Endothelial cell of umbilical vein (primary cell): ENCODE measurements at regions not wholly inside any gene's neighbourhood (a gene's known extent, or its start where the extent isn't known, plus 50 kb on each side); places are given as distances from the start of the nearest gene placed in this dataset.

Experiments used
- BruUV-seq: library from RNA; stranded (reverse); fragments of 400-500 nt; replicated peaks from 2 replicates; lab custom pipeline; 2021; lab: Mats Ljungman, UMichigan
- CTCF ChIA-PET: fragments of 300-600, 350-600 bp; sonication (Branson Sonifier 250); formaldehyde crosslinking; loops from one replicate; lab custom pipeline; 2021; ENCODE audit warnings: antibody characterized with exemption, inconsistent platforms; lab: Charles Lee
- POLR2A ChIA-PET: fragments of 300-600, 350-600 bp; sonication (Branson Sonifier 250); formaldehyde crosslinking; loops from one replicate; lab custom pipeline; 2021; ENCODE audit warnings: antibody characterized with exemption, inconsistent platforms; lab: Charles Lee
- DNase-seq: peaks from one replicate; pipeline ENCODE4 v3.0.0-alpha.2; 2011; ENCODE audit warnings: low read depth, low spot score
- FAIRE-seq: peaks from 2 replicates; lab custom pipeline; 2011; peaks lifted over from hg19 to GRCh38; lab: Jason Lieb, UNC
- H2AFZ ChIP-seq: 2 replicates; pipeline ENCODE4 v1.6.0; 2012; ENCODE audit warnings: low read depth, low read length, control low read depth, inconsistent platforms
- H3K27ac ChIP-seq: 2 replicates; pipeline ENCODE4 v1.5.1; 2011; ENCODE audit warnings: low read depth, mild to moderate bottlenecking, control low read depth, low read length, moderate library complexity; ENCODE audit not compliant: insufficient read depth
- H3K27me3 ChIP-seq, 2 experiments: 2 replicates each; pipeline versions ENCODE4 v1.6.0 to v1.6.1; 2011; ENCODE audit warnings: low read length in 2 of 2, mixed read lengths in 1 of 2; ENCODE audit not compliant: control insufficient read depth in 2 of 2, insufficient read depth in 2 of 2
- H3K36me3 ChIP-seq, 2 experiments: 2 replicates in 1 of 2; 3 replicates in 1 of 2; pipeline ENCODE4 v1.5.1; 2011; ENCODE audit warnings: low read length in 2 of 2, mild to moderate bottlenecking in 1 of 2, moderate library complexity in 1 of 2; ENCODE audit not compliant: control insufficient read depth in 2 of 2, insufficient read depth in 2 of 2; ENCODE audit errors: extremely low read depth in 1 of 2
- H3K4me1 ChIP-seq: 3 replicates; pipeline ENCODE4 v1.5.1; 2011; ENCODE audit warnings: mild to moderate bottlenecking, low read length; ENCODE audit not compliant: control insufficient read depth, insufficient read depth; ENCODE audit errors: extremely low read depth
- H3K4me2 ChIP-seq: 2 replicates; pipeline ENCODE4 v1.6.1; 2011; ENCODE audit warnings: low read length, control low read depth, mixed read lengths; ENCODE audit not compliant: insufficient read depth
- H3K4me3 ChIP-seq, 3 experiments: fragments of 200-600 bp in 1 of 3; sonication (generic), shearing (Covaris generic) in 1 of 3; replicated peaks in 1 of 3; 2 replicates each; pipeline ENCODE4 v1.5.1; 2011 to 2016; ENCODE audit warnings: control low read depth in 3 of 3, low read length in 3 of 3, mild to moderate bottlenecking in 2 of 3, inconsistent platforms in 1 of 3, low read depth in 1 of 3, moderate library complexity in 1 of 3; ENCODE audit not compliant: insufficient read depth in 1 of 3
- H3K79me2 ChIP-seq: 2 replicates; pipeline ENCODE4 v1.6.0; 2012; ENCODE audit warnings: low read length, inconsistent platforms; ENCODE audit not compliant: control insufficient read depth, insufficient read depth
- H3K9ac ChIP-seq: replicated peaks from 2 replicates; pipeline ENCODE3; 2011; ENCODE audit warnings: low read length, control low read depth; ENCODE audit not compliant: insufficient read depth; ENCODE audit errors: extremely low read depth
- H3K9me1 ChIP-seq: replicated peaks from 3 replicates; pipeline ENCODE4 v1.6.0; 2011; ENCODE audit warnings: mild to moderate bottlenecking, low read length; ENCODE audit not compliant: control insufficient read depth, insufficient read depth; ENCODE audit errors: extremely low read depth
- H3K9me3 ChIP-seq: replicated peaks from 2 replicates; pipeline ENCODE4 v1.5.1; 2012; ENCODE audit warnings: low read length, inconsistent platforms; ENCODE audit not compliant: control insufficient read depth, insufficient read depth
- H4K20me1 ChIP-seq: replicated peaks from 2 replicates; pipeline ENCODE3; 2011; ENCODE audit warnings: mild to moderate bottlenecking, low read length; ENCODE audit not compliant: control insufficient read depth, insufficient read depth; ENCODE audit errors: extremely low read depth
- EZH2 ChIP-seq: IDR thresholded peaks from 2 replicates; pipeline ENCODE4 v1.6.1; 2012; ENCODE audit warnings: borderline replicate concordance, low read depth, mild to moderate bottlenecking, moderate library complexity, low read length, inconsistent platforms; ENCODE audit not compliant: severe bottlenecking
- FOS ChIP-seq: IDR thresholded peaks from 2 replicates; pipeline ENCODE4 v1.6.1; 2011; ENCODE audit warnings: mild to moderate bottlenecking, low read length, moderate library complexity, borderline replicate concordance; ENCODE audit not compliant: insufficient read depth
- GATA2 ChIP-seq: IDR thresholded peaks from 2 replicates; pipeline ENCODE4 v1.7.0; 2011; ENCODE audit warnings: low read depth, mild to moderate bottlenecking, moderate library complexity, mixed read lengths, low read length; ENCODE audit not compliant: insufficient read length, insufficient read depth
- JUN ChIP-seq: IDR thresholded peaks from 2 replicates; pipeline ENCODE4 v1.6.1; 2011; ENCODE audit warnings: borderline replicate concordance, low read depth; ENCODE audit not compliant: insufficient read length, insufficient read depth
- MYC ChIP-seq: IDR thresholded peaks from one replicate; pipeline ENCODE4 v1.6.1; 2011; ENCODE audit warnings: mild to moderate bottlenecking, low read depth, low read length
- POLR2A ChIP-seq: IDR thresholded peaks from 2 replicates; pipeline ENCODE4 v1.6.1; 2012; ENCODE audit warnings: low read depth, mild to moderate bottlenecking, control low read depth, low read length
- POLR2AphosphoS5 ChIP-seq: IDR thresholded peaks from 2 replicates; pipeline ENCODE4 v1.6.1; 2012; ENCODE audit warnings: low read depth, mild to moderate bottlenecking, control low read depth, low read length, moderate library complexity; ENCODE audit not compliant: insufficient read depth
- dilution Hi-C: fragments of 300-500 bp; cut with MboI; formaldehyde crosslinking; loops from one replicate; pipeline ENCODE4 v1.15.0; 2019; ENCODE audit warnings: low sequenced_read_pairs; ENCODE audit not compliant: extremely low pct_ligation_motif_present
- intact Hi-C: fragments of 100-400 bp; cut with micrococcal nuclease; formaldehyde crosslinking; loops from one replicate; pipeline ENCODE4 v1.10.0; 2022
- TF ChIP-seq, protein P1 (sequence below): IDR thresholded peaks from 2 replicates; pipeline ENCODE4 v1.6.1; 2011; ENCODE audit not compliant: insufficient read depth, insufficient read length
- TF ChIP-seq, protein P2 (sequence below), 2 donors: IDR thresholded peaks; 1 replicate in 1 of 2; 2 replicates in 1 of 2; pipeline ENCODE4 v1.5.1; 2011; ENCODE audit warnings: low read length in 2 of 2, mild to moderate bottlenecking in 2 of 2, moderate library complexity in 2 of 2, control low read depth in 1 of 2, inconsistent platforms in 1 of 2, low read depth in 1 of 2; ENCODE audit not compliant: insufficient read depth in 1 of 2; ENCODE audit errors: extremely low read depth in 1 of 2

DNA sequence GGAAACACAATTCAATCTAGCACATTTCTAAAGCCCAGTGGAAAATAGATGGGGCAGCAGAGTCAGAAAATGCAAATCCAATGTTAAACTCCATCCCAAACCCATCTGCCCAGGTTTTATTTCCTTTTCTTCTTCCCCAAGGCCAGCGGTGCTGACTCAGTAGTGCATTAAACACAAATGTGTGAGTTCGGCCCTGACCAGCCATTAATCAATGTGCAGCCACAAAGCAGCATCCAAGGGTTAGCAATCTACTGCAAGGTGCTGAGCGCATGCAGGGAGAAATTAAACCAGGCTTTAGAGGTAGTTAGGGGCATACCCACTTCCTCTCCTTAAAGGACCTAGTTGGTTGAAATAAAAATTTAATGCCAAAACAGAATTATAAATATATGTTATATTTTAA, 583.3 kb upstream of the PPP2R3A start:
- ChIA-PET POLR2A (no interaction called here), CTCF (no interaction called here)
- H3K9ac ChIP-seq: no peak overlapping the region
- no peaks in the 10 kb centered on the region for H3K9me1 ChIP-seq
- no peaks in the 10 kb centered on the region for H3K27me3 ChIP-seq
- no peaks in the 10 kb centered on the region for H3K79me2 ChIP-seq
- H3K4me1 ChIP-seq: no peaks in the 10 kb centered on the region
- H3K4me2 ChIP-seq: no peak overlapping the region
- intact Hi-C loops: no loop called here
- no peak for FAIRE-seq
- TF ChIP-seq EZH2 (no peak), JUN (no peak), POLR2AphosphoS5 (no peak), FOS (no peak), MYC (no peak), GATA2 (no peak), POLR2A (no peak)
- TF ChIP-seq, protein P1, sequence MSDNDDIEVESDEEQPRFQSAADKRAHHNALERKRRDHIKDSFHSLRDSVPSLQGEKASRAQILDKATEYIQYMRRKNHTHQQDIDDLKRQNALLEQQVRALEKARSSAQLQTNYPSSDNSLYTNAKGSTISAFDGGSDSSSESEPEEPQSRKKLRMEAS: no peak
- TF ChIP-seq, protein P2, sequence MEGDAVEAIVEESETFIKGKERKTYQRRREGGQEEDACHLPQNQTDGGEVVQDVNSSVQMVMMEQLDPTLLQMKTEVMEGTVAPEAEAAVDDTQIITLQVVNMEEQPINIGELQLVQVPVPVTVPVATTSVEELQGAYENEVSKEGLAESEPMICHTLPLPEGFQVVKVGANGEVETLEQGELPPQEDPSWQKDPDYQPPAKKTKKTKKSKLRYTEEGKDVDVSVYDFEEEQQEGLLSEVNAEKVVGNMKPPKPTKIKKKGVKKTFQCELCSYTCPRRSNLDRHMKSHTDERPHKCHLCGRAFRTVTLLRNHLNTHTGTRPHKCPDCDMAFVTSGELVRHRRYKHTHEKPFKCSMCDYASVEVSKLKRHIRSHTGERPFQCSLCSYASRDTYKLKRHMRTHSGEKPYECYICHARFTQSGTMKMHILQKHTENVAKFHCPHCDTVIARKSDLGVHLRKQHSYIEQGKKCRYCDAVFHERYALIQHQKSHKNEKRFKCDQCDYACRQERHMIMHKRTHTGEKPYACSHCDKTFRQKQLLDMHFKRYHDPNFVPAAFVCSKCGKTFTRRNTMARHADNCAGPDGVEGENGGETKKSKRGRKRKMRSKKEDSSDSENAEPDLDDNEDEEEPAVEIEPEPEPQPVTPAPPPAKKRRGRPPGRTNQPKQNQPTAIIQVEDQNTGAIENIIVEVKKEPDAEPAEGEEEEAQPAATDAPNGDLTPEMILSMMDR (IDR thresholded peaks at IDR 0.05; ENCODE audit: extremely low read depth in 1 of 2, insufficient read depth in 1 of 2, low read depth in 1 of 2, low read length in 2 of 2): no peak
- H3K4me3 ChIP-seq: no peak overlapping the region
- peaks cover 3% of the 10 kb centered on the region for H3K9me3 ChIP-seq
- H2AFZ ChIP-seq: no peak overlapping the region
- dilution Hi-C loops: no loop called here
- no peaks in the 10 kb centered on the region for H3K36me3 ChIP-seq
- H4K20me1 ChIP-seq: no peaks in the 10 kb centered on the region
- DNase-seq: no peak
- BruUV-seq: no TSS peak
- H3K27ac ChIP-seq: no peak overlapping the region
